CD14-positive monocyte (primary cell): ENCODE measurements at regions not wholly inside any gene's neighbourhood (a gene's known extent, or its start where the extent isn't known, plus 50 kb on each side); places are given as distances from the start of the nearest gene placed in this dataset.

ENCODE experiments used
- DNase-seq, 3 donors: peaks; one replicate each; pipeline ENCODE4 v3.0.0-alpha.2; 2011 to 2022
- H2AFZ ChIP-seq: 2 replicates; pipeline ENCODE4 v1.6.0; 2012; ENCODE audit warnings: mild to moderate bottlenecking, low read depth, low read length, inconsistent platforms; ENCODE audit not compliant: insufficient read depth, poor library complexity, severe bottlenecking
- H3K27ac ChIP-seq, 2 donors: 1 replicate in 1 of 2; 2 replicates in 1 of 2; pipeline ENCODE4 v1.5.1; 2012 to 2013; ENCODE audit warnings: low read length in 2 of 2, control low read depth in 1 of 2, inconsistent platforms in 1 of 2, low read depth in 1 of 2, mild to moderate bottlenecking in 1 of 2
- H3K27me3 ChIP-seq, 2 donors: one replicate each; pipeline versions ENCODE4 v1.6.0 to v1.6.1; 2011 to 2013; ENCODE audit warnings: low read length in 2 of 2; ENCODE audit not compliant: control insufficient read depth in 2 of 2, insufficient read depth in 2 of 2
- H3K36me3 ChIP-seq, 2 donors: replicated peaks in 1 of 2; 1 replicate in 1 of 2; 2 replicates in 1 of 2; pipeline versions ENCODE4 v1.5.1 to v1.6.1; 2012 to 2013; ENCODE audit warnings: low read length in 2 of 2, control low read depth in 1 of 2, inconsistent platforms in 1 of 2, mild to moderate bottlenecking in 1 of 2; ENCODE audit not compliant: insufficient read depth in 2 of 2, control insufficient read depth in 1 of 2
- H3K4me1 ChIP-seq, 2 donors: 1 replicate in 1 of 2; 2 replicates in 1 of 2; pipeline versions ENCODE4 v1.5.1 to v1.6.1; 2012 to 2013; ENCODE audit warnings: low read length in 2 of 2, control low read depth in 1 of 2, inconsistent platforms in 1 of 2, mild to moderate bottlenecking in 1 of 2, moderate library complexity in 1 of 2; ENCODE audit not compliant: insufficient read depth in 2 of 2, control insufficient read depth in 1 of 2
- H3K4me2 ChIP-seq: replicated peaks from 2 replicates; pipeline ENCODE3; 2012; ENCODE audit warnings: low read length, moderate library complexity, mild to moderate bottlenecking; ENCODE audit not compliant: poor library complexity, severe bottlenecking; ENCODE audit errors: extremely low read depth
- H3K4me3 ChIP-seq, 3 experiments: fragments of 200-600 bp in 1 of 3; sonication (generic) in 1 of 3; replicated peaks in 1 of 3; 1 replicate in 2 of 3; 2 replicates in 1 of 3; pipeline ENCODE4 v1.5.1; 2011 to 2013; ENCODE audit warnings: low read length in 3 of 3, mild to moderate bottlenecking in 3 of 3, control low read depth in 2 of 3, low read depth in 2 of 3, inconsistent platforms in 1 of 3, moderate library complexity in 1 of 3
- H3K79me2 ChIP-seq: 2 replicates; pipeline ENCODE4 v1.6.0; 2012; ENCODE audit warnings: mild to moderate bottlenecking, control low read depth, inconsistent platforms, low read length, moderate library complexity; ENCODE audit not compliant: insufficient read depth
- H3K9ac ChIP-seq: 2 replicates; pipeline ENCODE4 v1.6.0; 2017; ENCODE audit warnings: low read length, mild to moderate bottlenecking; ENCODE audit not compliant: insufficient read depth, poor library complexity, severe bottlenecking
- H3K9me3 ChIP-seq, 2 donors: replicated peaks in 1 of 2; 1 replicate in 1 of 2; 2 replicates in 1 of 2; pipeline versions ENCODE4 v1.5.1 to v1.6.1; 2012 to 2013; ENCODE audit warnings: low read length in 2 of 2, control low read depth in 1 of 2; ENCODE audit not compliant: control insufficient read depth in 1 of 2, insufficient read depth in 1 of 2
- H4K20me1 ChIP-seq: 2 replicates; pipeline ENCODE4 v1.6.0; 2012; ENCODE audit warnings: mild to moderate bottlenecking, low read length, control low read depth, moderate library complexity; ENCODE audit not compliant: insufficient read depth
- H3K27ac Mint-ChIP-seq, 7 donors: one replicate each; pipeline ENCODE4 v1.8.0; 2020; ENCODE audit warnings: mild to moderate bottlenecking in 7 of 7, mixed read lengths in 7 of 7, moderate library complexity in 6 of 7, inconsistent platforms in 2 of 7
- H3K27me3 Mint-ChIP-seq, 3 donors: one replicate each; pipeline ENCODE4 v1.8.0; 2021 to 2022; ENCODE audit warnings: low read depth in 3 of 3, mild to moderate bottlenecking in 3 of 3, mixed read lengths in 3 of 3, moderate library complexity in 3 of 3, inconsistent platforms in 1 of 3
- H3K36me3 Mint-ChIP-seq, 2 donors: one replicate each; pipeline ENCODE4 v1.8.0; 2020; ENCODE audit warnings: mixed read lengths in 2 of 2, inconsistent platforms in 1 of 2, mild to moderate bottlenecking in 1 of 2
- H3K4me1 Mint-ChIP-seq: one replicate; pipeline ENCODE4 v1.8.0; 2020; ENCODE audit warnings: mild to moderate bottlenecking, mixed read lengths
- H3K4me3 Mint-ChIP-seq, 2 donors: one replicate each; pipeline ENCODE4 v1.8.0; 2020; ENCODE audit warnings: mild to moderate bottlenecking in 2 of 2, mixed read lengths in 2 of 2, moderate library complexity in 1 of 2
- H3K9me3 Mint-ChIP-seq, 7 donors: one replicate each; pipeline ENCODE4 v1.8.0; 2020 to 2022; ENCODE audit warnings: mixed read lengths in 7 of 7, mild to moderate bottlenecking in 6 of 7, moderate library complexity in 6 of 7, inconsistent platforms in 2 of 7
- WGBS: methylation state at CpG from one replicate; pipeline ENCODE4 v1.1.5; 2013; ENCODE audit warnings: missing lambda C conversion rate; ENCODE audit not compliant: insufficient coverage; 5-methylcytosine and 5-hydroxymethylcytosine counted together
- intact Hi-C, 2 donors: fragments of 100-400 bp; cut with micrococcal nuclease; formaldehyde crosslinking; loops; one replicate each; pipeline versions ENCODE4 v1.15.0 to v1.15.1; 2023
- TF ChIP-seq, protein P1 (sequence below): fragments of 200-600 bp; IDR thresholded peaks from one replicate; pipeline ENCODE4 v1.8.0; 2022; ENCODE audit warnings: antibody characterized with exemption, mild to moderate bottlenecking

DNA sequence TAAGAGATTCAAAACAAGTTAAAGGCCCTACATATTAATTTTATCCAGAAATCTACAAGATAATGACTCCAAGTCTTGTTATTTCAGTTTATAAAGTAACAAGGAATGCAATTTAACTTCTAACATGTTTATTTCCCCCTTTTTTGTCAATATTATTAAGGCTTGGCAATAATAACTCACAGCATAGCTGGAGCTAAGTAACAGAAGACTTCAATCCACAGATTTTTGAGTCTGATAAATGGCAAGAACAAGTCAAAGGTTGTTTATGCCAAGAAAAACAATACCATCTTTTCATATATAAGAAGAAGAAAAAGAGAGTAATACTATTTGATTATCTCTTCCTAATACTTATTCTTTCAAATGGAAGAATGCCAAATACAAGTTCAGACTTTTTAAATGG, 631.0 kb upstream of the CCDC54 start:
- H3K4me3 Mint-ChIP-seq = no peak overlapping the region
- H3K27ac Mint-ChIP-seq = no peak overlapping the region
- H3K4me2 ChIP-seq = no peak overlapping the region
- no peaks in the 10 kb centered on the region for H3K79me2 ChIP-seq
- TF ChIP-seq, protein P1, sequence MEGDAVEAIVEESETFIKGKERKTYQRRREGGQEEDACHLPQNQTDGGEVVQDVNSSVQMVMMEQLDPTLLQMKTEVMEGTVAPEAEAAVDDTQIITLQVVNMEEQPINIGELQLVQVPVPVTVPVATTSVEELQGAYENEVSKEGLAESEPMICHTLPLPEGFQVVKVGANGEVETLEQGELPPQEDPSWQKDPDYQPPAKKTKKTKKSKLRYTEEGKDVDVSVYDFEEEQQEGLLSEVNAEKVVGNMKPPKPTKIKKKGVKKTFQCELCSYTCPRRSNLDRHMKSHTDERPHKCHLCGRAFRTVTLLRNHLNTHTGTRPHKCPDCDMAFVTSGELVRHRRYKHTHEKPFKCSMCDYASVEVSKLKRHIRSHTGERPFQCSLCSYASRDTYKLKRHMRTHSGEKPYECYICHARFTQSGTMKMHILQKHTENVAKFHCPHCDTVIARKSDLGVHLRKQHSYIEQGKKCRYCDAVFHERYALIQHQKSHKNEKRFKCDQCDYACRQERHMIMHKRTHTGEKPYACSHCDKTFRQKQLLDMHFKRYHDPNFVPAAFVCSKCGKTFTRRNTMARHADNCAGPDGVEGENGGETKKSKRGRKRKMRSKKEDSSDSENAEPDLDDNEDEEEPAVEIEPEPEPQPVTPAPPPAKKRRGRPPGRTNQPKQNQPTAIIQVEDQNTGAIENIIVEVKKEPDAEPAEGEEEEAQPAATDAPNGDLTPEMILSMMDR = no peak
- H3K9me3 ChIP-seq = no peaks in the 10 kb centered on the region
- H3K27me3 Mint-ChIP-seq = no peaks in the 10 kb centered on the region
- no peaks in the 10 kb centered on the region for H3K36me3 Mint-ChIP-seq
- H3K4me1 ChIP-seq = no peaks in the 10 kb centered on the region
- no peak overlapping the region for H2AFZ ChIP-seq
- H3K4me3 ChIP-seq = no peak overlapping the region
- peaks cover 0 to 3% (median 0%) of the 10 kb centered on the region in 7 donors for H3K9me3 Mint-ChIP-seq
- DNase-seq = no peak
- H4K20me1 ChIP-seq = no peaks in the 10 kb centered on the region
- no peak overlapping the region for H3K27ac ChIP-seq
- H3K4me1 Mint-ChIP-seq = no peaks in the 10 kb centered on the region
- intact Hi-C loops = no loop called here
- no peaks in the 10 kb centered on the region for H3K36me3 ChIP-seq
- H3K27me3 ChIP-seq = no peaks in the 10 kb centered on the region
- H3K9ac ChIP-seq = no peak overlapping the region

GRCh38 chr3:106748472-106749262, 628.6 kb upstream of the CCDC54 start:
- no peaks in the 10 kb centered on the region for H3K9me3 ChIP-seq
- intact Hi-C loops = no loop called here
- WGBS = 89% methylated on average over 4 of the region's 8 CpGs
- no peaks in the 10 kb centered on the region for H3K79me2 ChIP-seq
- no peak overlapping the region for H3K9ac ChIP-seq
- H3K27me3 Mint-ChIP-seq = no peaks in the 10 kb centered on the region
- H2AFZ ChIP-seq = no peak overlapping the region
- H3K4me3 Mint-ChIP-seq = no peak overlapping the region
- no peak for DNase-seq
- H3K4me3 ChIP-seq = no peak overlapping the region
- H3K27me3 ChIP-seq = no peaks in the 10 kb centered on the region
- H3K27ac Mint-ChIP-seq = no peak overlapping the region
- no peaks in the 10 kb centered on the region for H3K36me3 ChIP-seq
- H3K27ac ChIP-seq = no peak overlapping the region
- H3K4me1 Mint-ChIP-seq = no peaks in the 10 kb centered on the region
- H4K20me1 ChIP-seq = no peaks in the 10 kb centered on the region
- no peaks in the 10 kb centered on the region for H3K36me3 Mint-ChIP-seq
- H3K4me1 ChIP-seq = no peaks in the 10 kb centered on the region
- TF ChIP-seq, protein P1 = no peak
- peaks cover 0 to 5% (median 2%) of the 10 kb centered on the region in 7 donors for H3K9me3 Mint-ChIP-seq
- no peak overlapping the region for H3K4me2 ChIP-seq
